Omental fat pad (tissue), 3 donors: ENCODE measurements at regions not wholly inside any gene's neighbourhood (a gene's known extent, or its start where the extent isn't known, plus 50 kb on each side); places are given as distances from the start of the nearest gene placed in this dataset.

Experiments used
- ATAC-seq: fragments of 150-250 bp; one replicate; pipeline ENCODE4 v1.9.1; 2016; ENCODE audit warnings: mild to moderate bottlenecking, moderate library complexity; ENCODE audit not compliant: low FRiP score
- DNase-seq: peaks from one replicate; pipeline ENCODE4 v3.0.0-alpha.2; 2019; ENCODE audit warnings: low spot score
- TF ChIP-seq, protein P1 (sequence below), 3 donors: fragments of 450-650 bp; IDR thresholded peaks; one replicate each; pipeline ENCODE4 v1.5.1; 2016 to 2017; ENCODE audit warnings: antibody characterized with exemption in 3 of 3, mild to moderate bottlenecking in 3 of 3, moderate library complexity in 2 of 3

DNA sequence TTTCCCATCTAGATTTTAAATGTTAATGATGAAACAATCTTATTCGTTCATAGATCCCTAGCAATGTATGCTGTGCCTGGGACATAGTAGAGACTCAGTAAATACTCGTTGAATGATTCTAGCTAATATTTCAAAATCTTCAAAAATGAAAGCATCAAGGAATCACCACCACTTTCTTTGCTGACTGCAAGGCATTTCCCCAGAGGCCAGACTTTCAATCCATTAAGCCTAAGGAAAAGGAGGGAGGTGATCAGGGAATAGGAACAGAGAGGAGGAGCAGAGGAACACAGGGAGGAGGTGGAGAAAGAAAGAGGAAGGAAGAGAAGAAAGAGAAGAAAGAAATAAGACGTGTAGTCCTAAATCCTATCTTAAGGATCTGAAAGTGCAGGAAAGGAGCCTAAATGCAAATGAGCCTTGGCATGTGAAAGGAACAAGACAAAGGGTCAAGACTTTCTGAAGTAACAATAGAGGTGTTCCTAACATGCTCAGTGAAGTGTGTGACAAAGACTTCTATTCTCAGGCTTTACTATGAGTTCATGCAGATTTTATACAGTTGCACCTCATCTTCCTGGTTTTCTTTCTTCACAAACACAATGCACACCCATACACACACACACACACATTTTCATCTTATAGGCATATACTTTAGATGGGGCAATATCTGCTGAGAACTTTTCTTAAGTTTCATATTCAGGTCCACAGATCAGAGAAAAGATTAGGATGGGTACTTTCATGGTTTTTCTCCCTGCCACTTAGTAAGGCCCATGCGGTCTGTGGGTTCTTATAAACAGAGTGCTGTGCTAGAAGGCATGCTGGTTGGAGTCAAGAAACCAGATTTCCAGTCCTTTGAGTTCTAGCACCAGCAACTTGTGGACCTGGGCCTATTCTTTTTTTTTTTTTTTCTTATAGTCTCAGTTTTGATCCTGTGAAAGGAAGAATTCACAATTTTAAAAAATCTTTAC is 512.2 kb upstream of the TNC start:
- DNase-seq = no peak
- TF ChIP-seq, protein P1, sequence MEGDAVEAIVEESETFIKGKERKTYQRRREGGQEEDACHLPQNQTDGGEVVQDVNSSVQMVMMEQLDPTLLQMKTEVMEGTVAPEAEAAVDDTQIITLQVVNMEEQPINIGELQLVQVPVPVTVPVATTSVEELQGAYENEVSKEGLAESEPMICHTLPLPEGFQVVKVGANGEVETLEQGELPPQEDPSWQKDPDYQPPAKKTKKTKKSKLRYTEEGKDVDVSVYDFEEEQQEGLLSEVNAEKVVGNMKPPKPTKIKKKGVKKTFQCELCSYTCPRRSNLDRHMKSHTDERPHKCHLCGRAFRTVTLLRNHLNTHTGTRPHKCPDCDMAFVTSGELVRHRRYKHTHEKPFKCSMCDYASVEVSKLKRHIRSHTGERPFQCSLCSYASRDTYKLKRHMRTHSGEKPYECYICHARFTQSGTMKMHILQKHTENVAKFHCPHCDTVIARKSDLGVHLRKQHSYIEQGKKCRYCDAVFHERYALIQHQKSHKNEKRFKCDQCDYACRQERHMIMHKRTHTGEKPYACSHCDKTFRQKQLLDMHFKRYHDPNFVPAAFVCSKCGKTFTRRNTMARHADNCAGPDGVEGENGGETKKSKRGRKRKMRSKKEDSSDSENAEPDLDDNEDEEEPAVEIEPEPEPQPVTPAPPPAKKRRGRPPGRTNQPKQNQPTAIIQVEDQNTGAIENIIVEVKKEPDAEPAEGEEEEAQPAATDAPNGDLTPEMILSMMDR (IDR thresholded peaks at IDR 0.05) = no peak
- no peak for ATAC-seq

DNA sequence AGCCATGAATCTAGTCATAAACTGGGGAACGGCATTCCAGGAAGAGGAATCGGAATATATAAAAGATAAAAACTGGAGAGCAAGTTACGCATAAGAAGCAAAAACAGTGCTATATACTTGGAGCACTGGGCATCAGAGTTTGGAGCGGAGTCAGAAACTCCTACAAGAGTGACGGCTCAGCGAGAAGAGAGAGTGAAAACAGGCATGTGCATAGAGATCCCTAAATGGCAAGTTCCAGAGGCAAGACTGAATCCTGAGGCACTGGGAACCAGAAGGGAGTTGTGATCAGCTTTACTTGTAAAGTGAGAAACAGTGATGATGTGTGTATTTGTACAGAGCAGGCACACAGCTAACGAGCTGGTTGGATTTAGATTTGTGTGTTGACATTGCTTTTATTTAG is 514.4 kb upstream of the TNC start:
- no peak for ATAC-seq
- TF ChIP-seq, protein P1 (IDR thresholded peaks at IDR 0.05) = no peak
- no peak for DNase-seq

DNA sequence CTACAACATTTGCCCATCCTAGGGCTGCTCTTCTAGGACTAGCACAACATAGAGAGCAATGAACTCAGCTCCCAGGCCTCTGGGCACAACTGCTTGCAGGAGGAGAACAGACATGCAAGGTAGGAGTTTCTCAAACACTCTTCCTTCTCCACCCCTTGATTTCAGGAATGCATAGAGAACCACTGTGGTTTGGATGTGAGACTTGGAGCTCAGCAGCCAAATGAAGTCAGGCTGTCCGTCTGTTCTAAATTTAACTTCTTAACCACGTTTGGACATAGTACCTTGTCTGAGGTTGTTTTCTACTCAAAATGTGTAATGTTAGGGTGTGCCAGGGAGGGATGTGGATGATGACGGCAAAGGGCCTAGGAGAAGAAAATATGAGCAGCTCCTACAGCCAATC is 515.1 kb upstream of the TNC start:
- no peak for ATAC-seq
- TF ChIP-seq, protein P1 (IDR thresholded peaks at IDR 0.05) = no peak
- DNase-seq = no peak

DNA sequence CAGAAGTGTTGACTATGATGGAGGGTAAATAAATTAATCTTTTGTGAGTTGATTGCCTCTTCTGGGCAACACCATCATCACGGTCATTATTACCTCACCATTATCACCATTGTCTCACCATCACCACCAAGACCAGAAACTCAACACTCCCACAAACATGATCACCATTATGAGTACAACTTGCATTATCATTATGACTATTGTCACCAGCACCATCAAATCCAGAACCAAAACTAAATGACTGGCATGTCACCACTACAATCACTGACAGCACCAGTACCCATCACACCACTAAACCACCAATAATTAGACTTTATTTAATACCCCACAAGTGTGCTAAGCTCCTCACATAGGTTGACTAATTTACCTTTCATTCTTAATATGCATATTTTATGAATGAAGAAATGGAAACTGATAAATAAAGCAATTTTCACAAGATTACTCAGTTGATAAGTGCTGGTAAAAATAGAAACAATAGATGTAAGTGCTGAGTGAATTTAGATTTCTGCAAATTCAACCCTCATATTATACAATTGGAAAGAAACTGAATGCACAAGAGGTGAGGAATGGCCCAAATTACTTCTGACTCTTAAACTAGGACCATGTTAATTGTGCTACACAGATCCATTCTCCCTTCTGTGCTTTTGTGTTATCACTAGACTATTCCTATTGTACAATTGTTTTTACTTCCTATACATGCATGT is 517.8 kb upstream of the PAPPA start:
- DNase-seq = no peak
- no peak for ATAC-seq
- TF ChIP-seq, protein P1 (IDR thresholded peaks at IDR 0.05) = no peak

DNA sequence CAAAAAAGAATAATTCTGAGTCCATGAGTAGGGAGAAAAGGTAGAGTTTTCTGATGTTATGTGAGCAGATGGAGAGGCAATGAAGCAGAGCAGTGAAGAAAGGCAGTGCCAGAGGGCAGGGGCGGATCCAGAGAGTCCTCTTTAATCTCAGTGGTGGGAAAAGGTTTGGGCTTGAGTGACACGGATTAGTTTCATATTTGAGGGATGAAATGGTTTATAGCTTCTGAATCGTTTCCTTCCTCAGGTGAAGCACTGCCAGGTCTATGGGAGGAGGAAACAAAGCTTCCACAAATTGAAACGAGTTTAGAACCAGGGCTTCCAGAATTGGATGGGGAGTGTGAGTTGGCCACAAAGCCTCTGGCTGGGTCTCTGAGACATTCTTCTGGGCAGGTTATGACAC is 517.0 kb upstream of the PAPPA start:
- ATAC-seq = no peak
- TF ChIP-seq, protein P1 (IDR thresholded peaks at IDR 0.05) = no peak
- no peak for DNase-seq

DNA sequence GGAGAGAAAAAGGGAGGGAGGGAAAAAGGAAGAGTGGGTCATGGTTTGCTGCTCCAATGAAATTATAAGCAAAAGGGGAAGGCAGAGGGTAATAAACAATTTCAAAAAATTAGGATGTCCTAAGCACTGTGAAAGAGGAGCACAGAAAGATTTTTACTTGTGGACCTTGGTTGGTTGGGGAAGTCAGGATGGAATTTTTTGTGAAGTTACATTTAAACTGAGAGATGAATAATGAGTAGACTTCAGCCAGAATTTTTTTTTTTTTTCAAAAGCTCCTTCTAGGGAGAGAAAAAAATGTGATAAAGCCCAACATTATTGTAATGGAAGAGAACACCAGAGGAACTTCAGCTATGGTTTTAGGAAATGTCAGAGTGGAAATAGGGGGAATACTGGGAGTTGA is 515.9 kb upstream of the PAPPA start:
- no peak for DNase-seq
- TF ChIP-seq, protein P1 (IDR thresholded peaks at IDR 0.05) = no peak
- no peak for ATAC-seq
